Trophoblast cell (in vitro differentiated cells and primary cell): ENCODE measurements at regions not wholly inside any gene's neighbourhood (a gene's known extent, or its start where the extent isn't known, plus 50 kb on each side); places are given as distances from the start of the nearest gene placed in this dataset.

Source experiments
- DNase-seq, 2 donors: peaks; one replicate each; pipeline ENCODE4 v3.0.0-alpha.2; 2016
- H2AFZ ChIP-seq: 2 replicates; pipeline ENCODE4 v1.6.1; 2013; ENCODE audit warnings: low read length, moderate library complexity, mild to moderate bottlenecking; ENCODE audit not compliant: insufficient read depth, poor library complexity
- H2AK5ac ChIP-seq: 2 replicates; pipeline ENCODE4 v1.6.1; 2013; ENCODE audit warnings: mild to moderate bottlenecking, low read length
- H2BK120ac ChIP-seq: 2 replicates; pipeline ENCODE4 v1.6.1; 2013; ENCODE audit warnings: low read length, mild to moderate bottlenecking, moderate library complexity; ENCODE audit not compliant: insufficient read depth, poor library complexity
- H2BK12ac ChIP-seq: 2 replicates; pipeline ENCODE4 v1.6.1; 2013; ENCODE audit warnings: mild to moderate bottlenecking, low read length, moderate library complexity
- H2BK5ac ChIP-seq: 2 replicates; pipeline ENCODE4 v1.6.1; 2013; ENCODE audit warnings: low read length, low read depth, moderate library complexity, mild to moderate bottlenecking; ENCODE audit not compliant: poor library complexity
- H3K14ac ChIP-seq: 2 replicates; pipeline ENCODE4 v1.6.1; 2013; ENCODE audit warnings: mild to moderate bottlenecking, low read length
- H3K18ac ChIP-seq: 2 replicates; pipeline ENCODE4 v1.6.1; 2013; ENCODE audit warnings: mild to moderate bottlenecking, low read length
- H3K23ac ChIP-seq: 2 replicates; pipeline ENCODE4 v1.6.1; 2013; ENCODE audit warnings: low read length
- H3K27ac ChIP-seq: 2 replicates; pipeline ENCODE4 v1.5.1; 2013; ENCODE audit warnings: low read depth, mild to moderate bottlenecking, inconsistent platforms, low read length, moderate library complexity
- H3K27me3 ChIP-seq: 2 replicates; pipeline ENCODE4 v1.6.1; 2013; ENCODE audit warnings: inconsistent platforms, mild to moderate bottlenecking, low read length, moderate library complexity; ENCODE audit not compliant: insufficient read depth
- H3K36me3 ChIP-seq, 2 experiments: 1 replicate in 1 of 2; 2 replicates in 1 of 2; pipeline ENCODE4 v1.6.1; 2013; ENCODE audit warnings: low read length in 2 of 2, mild to moderate bottlenecking in 2 of 2, moderate library complexity in 1 of 2; ENCODE audit not compliant: insufficient read depth in 2 of 2, control insufficient read depth in 1 of 2
- H3K4ac ChIP-seq: 2 replicates; pipeline ENCODE4 v1.6.1; 2013; ENCODE audit warnings: low read depth, mild to moderate bottlenecking, low read length, moderate library complexity
- H3K4me1 ChIP-seq, 2 experiments: 1 replicate in 1 of 2; 2 replicates in 1 of 2; pipeline ENCODE4 v1.6.1; 2013; ENCODE audit warnings: low read length in 2 of 2, mild to moderate bottlenecking in 2 of 2, moderate library complexity in 1 of 2; ENCODE audit not compliant: insufficient read depth in 2 of 2, control insufficient read depth in 1 of 2
- H3K4me2 ChIP-seq: 2 replicates; pipeline ENCODE4 v1.6.1; 2013; ENCODE audit warnings: inconsistent platforms, mild to moderate bottlenecking, low read length, moderate library complexity
- H3K4me3 ChIP-seq: 2 replicates; pipeline ENCODE4 v1.5.1; 2013; ENCODE audit warnings: mild to moderate bottlenecking, low read depth, low read length, inconsistent platforms
- H3K79me1 ChIP-seq: one replicate; pipeline ENCODE4 v1.6.1; 2013; ENCODE audit warnings: low read length
- H3K79me2 ChIP-seq: 2 replicates; pipeline ENCODE4 v1.6.1; 2013; ENCODE audit warnings: low read length, mild to moderate bottlenecking; ENCODE audit not compliant: control insufficient read depth, insufficient read depth, poor library complexity
- H3K9ac ChIP-seq: 2 replicates; pipeline ENCODE4 v1.6.1; 2013; ENCODE audit warnings: mild to moderate bottlenecking, low read length
- H3K9me3 ChIP-seq: 2 replicates; pipeline ENCODE4 v1.6.1; 2013; ENCODE audit warnings: low read depth, mild to moderate bottlenecking, control low read depth, inconsistent platforms, low read length; ENCODE audit not compliant: insufficient read depth
- H4K12ac ChIP-seq: 2 replicates; pipeline ENCODE4 v1.6.1; 2013; ENCODE audit warnings: low read depth, mild to moderate bottlenecking, low read length, moderate library complexity
- H4K8ac ChIP-seq: 2 replicates; pipeline ENCODE4 v1.6.1; 2013; ENCODE audit warnings: low read depth, mild to moderate bottlenecking, low read length, moderate library complexity
- H4K91ac ChIP-seq: one replicate; pipeline ENCODE4 v1.6.1; 2013; ENCODE audit warnings: low read depth, mild to moderate bottlenecking, low read length, moderate library complexity
- WGBS: extraction: QIAGEN DNeasy Blood & Tissue Kit; methylation state at CpG from one replicate; pipeline ENCODE4 v1.1.7; 2013; ENCODE audit warnings: missing lambda C conversion rate; ENCODE audit not compliant: insufficient read length, insufficient coverage; ENCODE audit errors: extremely low coverage; 5-methylcytosine and 5-hydroxymethylcytosine counted together

GRCh38 chr2:106705877-106706276 lies 180.1 kb downstream of the ST6GAL2 start:
- no peak for DNase-seq
- no peaks in the 10 kb centered on the region for H3K4me1 ChIP-seq
- H2BK5ac ChIP-seq = no peak overlapping the region
- no peak overlapping the region for H2AK5ac ChIP-seq
- H3K23ac ChIP-seq = no peak overlapping the region
- H3K36me3 ChIP-seq = no peaks in the 10 kb centered on the region
- no peak overlapping the region for H2BK120ac ChIP-seq
- H3K4me3 ChIP-seq = no peak overlapping the region
- H2BK12ac ChIP-seq = no peak overlapping the region
- H3K4me2 ChIP-seq = no peak overlapping the region
- no peaks in the 10 kb centered on the region for H3K79me2 ChIP-seq
- no peak overlapping the region for H3K9ac ChIP-seq
- H3K27me3 ChIP-seq = no peaks in the 10 kb centered on the region
- no peak overlapping the region for H3K14ac ChIP-seq
- no peak overlapping the region for H3K4ac ChIP-seq
- H3K18ac ChIP-seq = no peak overlapping the region
- H3K27ac ChIP-seq = no peak overlapping the region
- H3K9me3 ChIP-seq = no peaks in the 10 kb centered on the region
- no peak overlapping the region for H2AFZ ChIP-seq
- no peaks in the 10 kb centered on the region for H3K79me1 ChIP-seq
- WGBS = no CpG with 5 or more reads among the region's 1 CpG
- H4K12ac ChIP-seq = no peak overlapping the region
- H4K91ac ChIP-seq = no peak overlapping the region
- H4K8ac ChIP-seq = no peak overlapping the region

GRCh38 chr2:106706283-106706682 lies 179.7 kb downstream of the ST6GAL2 start:
- H3K4me1 ChIP-seq = no peaks in the 10 kb centered on the region
- no peak overlapping the region for H4K8ac ChIP-seq
- H3K9ac ChIP-seq = no peak overlapping the region
- H3K79me2 ChIP-seq = no peaks in the 10 kb centered on the region
- H3K18ac ChIP-seq = no peak overlapping the region
- no peak overlapping the region for H2AK5ac ChIP-seq
- no peak overlapping the region for H2BK5ac ChIP-seq
- H3K4me2 ChIP-seq = no peak overlapping the region
- no peak overlapping the region for H2BK12ac ChIP-seq
- H3K9me3 ChIP-seq = no peaks in the 10 kb centered on the region
- H3K4me3 ChIP-seq = no peak overlapping the region
- H4K12ac ChIP-seq = no peak overlapping the region
- H3K14ac ChIP-seq = no peak overlapping the region
- no peak overlapping the region for H3K27ac ChIP-seq
- H3K27me3 ChIP-seq = no peaks in the 10 kb centered on the region
- no peak overlapping the region for H2BK120ac ChIP-seq
- H4K91ac ChIP-seq = no peak overlapping the region
- DNase-seq = no peak
- H3K79me1 ChIP-seq = no peaks in the 10 kb centered on the region
- no peak overlapping the region for H3K23ac ChIP-seq
- H2AFZ ChIP-seq = no peak overlapping the region
- no peaks in the 10 kb centered on the region for H3K36me3 ChIP-seq
- no CpG with 5 or more reads among the region's 2 CpGs for WGBS
- no peak overlapping the region for H3K4ac ChIP-seq

- Histone ChIP-seq H2BK120ac (no peak overlapping the region), H3K9ac (no peak overlapping the region), H2BK12ac (no peak overlapping the region), H4K91ac (no peak overlapping the region), H3K23ac (no peak overlapping the region), H2AK5ac (no peak overlapping the region), H3K9me3 (peaks cover 2% of the 10 kb centered on the region), H3K27ac (no peak overlapping the region), H3K4ac (no peak overlapping the region), H3K79me2 (no peaks in the 10 kb centered on the region), H3K4me3 (no peak overlapping the region), H3K36me3 (no peaks in the 10 kb centered on the region), H3K14ac (no peak overlapping the region), H2AFZ (no peak overlapping the region), H2BK5ac (no peak overlapping the region), H4K8ac (no peak overlapping the region), H3K4me1 (no peaks in the 10 kb centered on the region), H3K27me3 (no peaks in the 10 kb centered on the region), H4K12ac (no peak overlapping the region), H3K4me2 (no peak overlapping the region), H3K79me1 (no peaks in the 10 kb centered on the region), H3K18ac (no peak overlapping the region)
- no CpG with 5 or more reads among the region's 1 CpG for WGBS
- DNase-seq = no peak
These were observed 177.8 kb downstream of the ST6GAL2 start for GRCh38 chr2:106708209-106708608.

DNA sequence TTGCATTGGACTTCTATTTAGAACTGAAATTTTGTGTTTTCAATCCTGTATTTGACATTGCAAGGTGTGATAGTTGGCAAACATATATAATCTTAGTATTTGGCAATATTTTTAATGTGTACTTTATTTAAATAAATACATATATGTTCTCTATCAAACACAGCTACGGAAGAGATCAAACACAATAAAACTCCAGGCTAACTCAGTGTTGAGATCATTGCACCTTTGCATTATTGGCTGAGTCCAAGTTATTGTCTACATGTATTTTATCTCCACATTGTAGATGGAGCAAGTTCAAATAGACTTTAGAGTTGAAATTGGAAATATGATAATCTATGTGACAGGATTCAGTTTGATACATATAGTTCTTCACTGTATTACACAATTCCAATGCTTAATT lies 176.7 kb downstream of the ST6GAL2 start:
- Histone ChIP-seq H3K4me2 (no peak overlapping the region), H3K4me3 (no peak overlapping the region), H3K79me1 (no peaks in the 10 kb centered on the region), H3K9ac (no peak overlapping the region), H2BK5ac (no peak overlapping the region), H4K12ac (no peak overlapping the region), H3K4ac (no peak overlapping the region), H4K8ac (no peak overlapping the region), H3K4me1 (no peaks in the 10 kb centered on the region), H3K36me3 (no peaks in the 10 kb centered on the region), H4K91ac (no peak overlapping the region), H3K9me3 (peaks cover 4% of the 10 kb centered on the region), H3K14ac (no peak overlapping the region), H3K27me3 (no peaks in the 10 kb centered on the region), H2BK120ac (no peak overlapping the region), H3K27ac (no peak overlapping the region), H2AFZ (no peak overlapping the region), H3K23ac (no peak overlapping the region), H2AK5ac (no peak overlapping the region), H3K18ac (no peak overlapping the region), H3K79me2 (no peaks in the 10 kb centered on the region), H2BK12ac (no peak overlapping the region)
- no peak for DNase-seq
- whole genome bisulfite sequencing = no CpG with 5 or more reads among the region's 1 CpG
